T-helper 9 cell (primary cell): ENCODE measurements at regions not wholly inside any gene's neighbourhood (a gene's known extent, or its start where the extent isn't known, plus 50 kb on each side); places are given as distances from the start of the nearest gene placed in this dataset.
"Not testable (repeated sequence)": the region's sequence is repeated elsewhere in the genome, so short reads cannot be mapped to it uniquely, and the experiment has no call there.

Experiments used
- DNase-seq: peaks from one replicate; pipeline ENCODE4 v3.0.0-alpha.2; 2020

- DNase-seq: no peak
Observed at GRCh38 chr6:166718516-166718915, 91.5 kb upstream of the RPS6KA2 start.

- no peak for DNase-seq
Observed at GRCh38 chr6:166716910-166717617, 90.0 kb upstream of the RPS6KA2 start.

GRCh38 chr6:166715992-166716391, 88.9 kb upstream of the RPS6KA2 start:
- DNase-seq: no peak

- DNase-seq: no peak
Observed at GRCh38 chr6:166715065-166715464, 88.0 kb upstream of the RPS6KA2 start.

- DNase-seq: no peak
Observed at GRCh38 chr6:166714581-166714980, 87.5 kb upstream of the RPS6KA2 start.

GRCh38 chr6:166714187-166714510, 87.1 kb upstream of the RPS6KA2 start:
- no peak for DNase-seq

GRCh38 chr6:166713434-166714186, 86.6 kb upstream of the RPS6KA2 start:
- no peak for DNase-seq

GRCh38 chr6:166712286-166713228, 85.5 kb upstream of the RPS6KA2 start:
- no peak for DNase-seq

- DNase-seq: no peak
Observed at GRCh38 chr6:166710084-166710483, 83.0 kb upstream of the RPS6KA2 start.

- DNase-seq: no peak
Observed at GRCh38 chr6:166708460-166708859, 81.4 kb upstream of the RPS6KA2 start.

GRCh38 chr6:166707045-166707444, 80.0 kb upstream of the RPS6KA2 start:
- DNase-seq: no peak

GRCh38 chr6:166705069-166705468, 78.0 kb upstream of the RPS6KA2 start:
- DNase-seq: no peak

GRCh38 chr6:166704171-166704570, 77.1 kb upstream of the RPS6KA2 start:
- DNase-seq: no peak

GRCh38 chr6:166703149-166703710, 76.2 kb upstream of the RPS6KA2 start:
- no peak for DNase-seq

- not testable (repeated sequence) for DNase-seq
Observed at GRCh38 chr6:166701424-166701823, 74.4 kb upstream of the RPS6KA2 start.

- DNase-seq: not testable (repeated sequence)
Observed at GRCh38 chr6:166700871-166701270, 73.8 kb upstream of the RPS6KA2 start.

- no peak for DNase-seq
Observed at GRCh38 chr6:166697113-166697512, 70.1 kb upstream of the RPS6KA2 start.

GRCh38 chr6:166693880-166694279, 66.8 kb upstream of the RPS6KA2 start:
- no peak for DNase-seq

- DNase-seq: no peak
Observed at GRCh38 chr6:166692723-166693302, 65.8 kb upstream of the RPS6KA2 start.

- no peak for DNase-seq
Observed at GRCh38 chr6:166691746-166692145, 64.7 kb upstream of the RPS6KA2 start.

GRCh38 chr6:166691199-166691598, 64.1 kb upstream of the RPS6KA2 start:
- no peak for DNase-seq

- DNase-seq: no peak
Observed at GRCh38 chr6:166689687-166690086, 62.6 kb upstream of the RPS6KA2 start.

- no peak for DNase-seq
Observed at GRCh38 chr6:166688901-166689300, 61.9 kb upstream of the RPS6KA2 start.
